Lung (tissue), 11 donors: ENCODE measurements at regions not wholly inside any gene's neighbourhood (a gene's known extent, or its start where the extent isn't known, plus 50 kb on each side); places are given as distances from the start of the nearest gene placed in this dataset.

Source experiments
- ATAC-seq: fragments of 200-7000 bp; cut with Tn5 transposase; one replicate; pipeline ENCODE4 v1.9.1; 2020; ENCODE audit warnings: moderate number of reproducible peaks; ENCODE audit not compliant: insufficient read depth, low FRiP score
- DNase-seq, 3 donors: peaks; one replicate each; pipeline ENCODE4 v3.0.0-alpha.2; 2013 to 2017
- H3K27ac ChIP-seq, 2 donors: one replicate each; pipeline ENCODE4 v1.5.1; 2013; ENCODE audit warnings: mild to moderate bottlenecking in 2 of 2, moderate library complexity in 2 of 2, control low read depth in 1 of 2, inconsistent platforms in 1 of 2, low read depth in 1 of 2, low read length in 1 of 2
- H3K27me3 ChIP-seq, 3 donors: one replicate each; pipeline ENCODE4 v1.5.1; 2013; ENCODE audit warnings: low read length in 2 of 3; ENCODE audit not compliant: control insufficient read depth in 3 of 3, insufficient read depth in 3 of 3
- H3K36me3 ChIP-seq, 4 donors: one replicate each; pipeline ENCODE4 v1.5.1; 2013; ENCODE audit warnings: low read length in 4 of 4, mild to moderate bottlenecking in 1 of 4, moderate library complexity in 1 of 4; ENCODE audit not compliant: control insufficient read depth in 4 of 4, insufficient read depth in 4 of 4
- H3K4me1 ChIP-seq, 5 donors: one replicate each; pipeline ENCODE4 v1.5.1; 2013; ENCODE audit warnings: low read length in 5 of 5, mild to moderate bottlenecking in 2 of 5, moderate library complexity in 1 of 5; ENCODE audit not compliant: control insufficient read depth in 5 of 5, insufficient read depth in 5 of 5
- H3K4me3 ChIP-seq: one replicate; pipeline ENCODE4 v1.5.1; 2013; ENCODE audit warnings: mild to moderate bottlenecking, control low read depth, moderate library complexity
- H3K9ac ChIP-seq, 2 donors: one replicate each; pipeline ENCODE4 v1.5.1; 2013; ENCODE audit warnings: low read length in 2 of 2, control low read depth in 1 of 2; ENCODE audit not compliant: insufficient read depth in 1 of 2
- H3K9me3 ChIP-seq, 4 donors: one replicate each; pipeline ENCODE4 v1.5.1; 2013; ENCODE audit warnings: low read length in 3 of 4, mild to moderate bottlenecking in 1 of 4, moderate library complexity in 1 of 4; ENCODE audit not compliant: control insufficient read depth in 4 of 4, insufficient read depth in 3 of 4
- CTCF ChIP-seq: IDR thresholded peaks from 2 replicates; pipeline ENCODE4 v1.5.1; 2012; ENCODE audit warnings: mild to moderate bottlenecking; ENCODE audit errors: control extremely low read depth, extremely low read depth
- WGBS, 2 donors: extraction: QIAGEN DNeasy Blood & Tissue Kit; methylation state at CpG; one replicate each; pipeline ENCODE4 v1.1.7; 2013; 5-methylcytosine and 5-hydroxymethylcytosine counted together
- donor health status: control.
- donor health status: control.
- donor health status: Bipolar disorder and iron deficiency.
- donor health status: healthy.
- donor health status: DM: yes; HTN: yes; CAD: no.

GRCh38 chr6:112437058-112437457 is 89.9 kb downstream of the RFPL4B start:
- no peaks in the 10 kb centered on the region for H3K36me3 ChIP-seq
- 63 to 83% methylated on average over 1 of the region's 1 CpG for WGBS, 2 donors
- DNase-seq (no peak), ATAC-seq (no peak)
- H3K27me3 ChIP-seq, result peaks cover 0 to 8% (median 0%) of the 10 kb centered on the region in 3 donors
- no peak overlapping the region for H3K27ac ChIP-seq
- H3K9me3 ChIP-seq, result no peaks in the 10 kb centered on the region
- peaks cover 0 to 12% (median 0%) of the 10 kb centered on the region in 5 donors for H3K4me1 ChIP-seq
- no peak overlapping the region for H3K9ac ChIP-seq
- H3K4me3 ChIP-seq, result no peak overlapping the region
- TF ChIP-seq CTCF, result no peak

- Histone ChIP-seq H3K27ac (no peak overlapping the region), H3K9me3 (no peaks in the 10 kb centered on the region), H3K4me3 (no peak overlapping the region), H3K36me3 (no peaks in the 10 kb centered on the region), H3K4me1 (peaks cover 0 to 15% (median 0%) of the 10 kb centered on the region in 5 donors), H3K9ac (no peak overlapping the region), H3K27me3 (peaks cover 0 to 8% (median 0%) of the 10 kb centered on the region in 3 donors)
- no peak for ATAC-seq
- DNase-seq, result peak in 1 of 3 donors; percentile 29
- WGBS, 2 donors, result 75 to 86% methylated on average over 5 of the region's 5 CpGs
- TF ChIP-seq CTCF, result no peak
Observed at GRCh38 chr6:112439010-112439409, 91.9 kb downstream of the RFPL4B start.

- ATAC-seq, result no peak
- DNase-seq, result no peak
- Histone ChIP-seq H3K9me3 (no peaks in the 10 kb centered on the region), H3K27ac (no peak overlapping the region), H3K9ac (no peak overlapping the region), H3K4me1 (peaks cover 0 to 15% (median 0%) of the 10 kb centered on the region in 5 donors), H3K4me3 (no peak overlapping the region), H3K36me3 (no peaks in the 10 kb centered on the region), H3K27me3 (peaks cover 0 to 6% (median 0%) of the 10 kb centered on the region in 3 donors)
- 72 to 96% methylated on average over 1 of the region's 1 CpG for WGBS, 2 donors
- no peak for TF ChIP-seq CTCF
Observed at GRCh38 chr6:112439432-112439831, 92.3 kb downstream of the RFPL4B start.

- 72 to 76% methylated on average over 1 of the region's 1 CpG for WGBS, 2 donors
- Histone ChIP-seq H3K9me3 (no peaks in the 10 kb centered on the region), H3K4me3 (no peak overlapping the region), H3K27me3 (no peaks in the 10 kb centered on the region), H3K9ac (no peak overlapping the region), H3K27ac (no peak overlapping the region), H3K4me1 (peaks cover 0 to 15% (median 0%) of the 10 kb centered on the region in 5 donors), H3K36me3 (no peaks in the 10 kb centered on the region)
- TF ChIP-seq CTCF, result no peak
- peak in 1 of 3 donors; percentile 43 for DNase-seq
- no peak for ATAC-seq
Observed at GRCh38 chr6:112441607-112442006, 94.5 kb downstream of the RFPL4B start.
